A673 (cell line): ENCODE measurements at regions not wholly inside any gene's neighbourhood (a gene's known extent, or its start where the extent isn't known, plus 50 kb on each side); places are given as distances from the start of the nearest gene placed in this dataset.

Source experiments
- BruUV-seq: library from RNA; stranded (reverse); fragments of 400-500 nt; replicated peaks from 2 replicates; lab custom pipeline; 2021; lab: Mats Ljungman, UMichigan
- CTCF ChIA-PET: fragments of 300-600 bp; sonication (Branson Sonifier 250); formaldehyde crosslinking; loops from one replicate; lab custom pipeline; 2022; ENCODE audit warnings: antibody characterized with exemption; lab: Charles Lee
- POLR2A ChIA-PET: fragments of 300-600 bp; sonication (Branson Sonifier 250); formaldehyde crosslinking; loops from one replicate; lab custom pipeline; 2022; ENCODE audit warnings: antibody characterized with exemption; ENCODE audit not compliant: low non-redundant PET; lab: Charles Lee
- DNase-seq: peaks from one replicate; pipeline ENCODE4 v3.0.0-alpha.2; 2015; ENCODE audit warnings: low spot score
- H3K27ac ChIP-seq: fragments of 200-600 bp; sonication (generic); 2 replicates; pipeline ENCODE4 v1.5.1; 2016; ENCODE audit warnings: mixed run types, low read depth, mild to moderate bottlenecking, mixed read lengths, antibody characterized with exemption, low read length; ENCODE audit not compliant: poor library complexity, severe bottlenecking
- H3K27me3 ChIP-seq: fragments of 200-600 bp; sonication (generic); replicated peaks from 2 replicates; pipeline ENCODE4 v1.6.1; 2017; ENCODE audit warnings: mixed run types, low read depth, mild to moderate bottlenecking, mixed read lengths, antibody characterized with exemption, low read length; ENCODE audit not compliant: insufficient read depth, poor library complexity
- H3K36me3 ChIP-seq: fragments of 200-600 bp; sonication (generic); 2 replicates; pipeline ENCODE4 v1.6.1; 2016; ENCODE audit warnings: mixed run types, mild to moderate bottlenecking, mixed read lengths, antibody characterized with exemption, low read length; ENCODE audit not compliant: insufficient read depth, poor library complexity, severe bottlenecking
- H3K4me1 ChIP-seq: fragments of 200-600 bp; sonication (generic); 2 replicates; pipeline ENCODE4 v1.6.1; 2017; ENCODE audit warnings: mixed run types, mild to moderate bottlenecking, mixed read lengths, antibody characterized with exemption, low read length; ENCODE audit not compliant: insufficient read depth, poor library complexity, severe bottlenecking
- H3K4me3 ChIP-seq: fragments of 200-600 bp; sonication (generic); 2 replicates; pipeline ENCODE4 v1.5.1; 2016; ENCODE audit warnings: low read depth, mixed run types, mild to moderate bottlenecking, mixed read lengths, low read length; ENCODE audit not compliant: poor library complexity, severe bottlenecking
- H3K9me3 ChIP-seq: fragments of 200-600 bp; sonication (generic); 2 replicates; pipeline ENCODE4 v1.6.1; 2016; ENCODE audit warnings: mixed run types, low read depth, mild to moderate bottlenecking, mixed read lengths, antibody characterized with exemption, low read length; ENCODE audit not compliant: poor library complexity, severe bottlenecking
- EZH2 ChIP-seq: fragments of 200-600 bp; sonication (generic); IDR thresholded peaks from 2 replicates; pipeline ENCODE4 v1.6.1; 2017; ENCODE audit warnings: borderline replicate concordance, low read depth, mild to moderate bottlenecking, mixed read lengths, antibody characterized with exemption, low read length; ENCODE audit not compliant: poor library complexity, severe bottlenecking
- intact Hi-C: fragments of 100-400 bp; cut with micrococcal nuclease; formaldehyde crosslinking; loops from one replicate; pipeline ENCODE4 v1.10.0; 2022; ENCODE audit not compliant: unreplicated experiment
- TF ChIP-seq, protein P1 (sequence below): fragments of 300-800, 200-600 bp; sonication (generic); conservative IDR thresholded peaks from 2 replicates; pipeline ENCODE4 v1.5.1; 2017; ENCODE audit warnings: low read depth, mild to moderate bottlenecking, antibody characterized with exemption, low read length, moderate library complexity, mixed read lengths

DNA sequence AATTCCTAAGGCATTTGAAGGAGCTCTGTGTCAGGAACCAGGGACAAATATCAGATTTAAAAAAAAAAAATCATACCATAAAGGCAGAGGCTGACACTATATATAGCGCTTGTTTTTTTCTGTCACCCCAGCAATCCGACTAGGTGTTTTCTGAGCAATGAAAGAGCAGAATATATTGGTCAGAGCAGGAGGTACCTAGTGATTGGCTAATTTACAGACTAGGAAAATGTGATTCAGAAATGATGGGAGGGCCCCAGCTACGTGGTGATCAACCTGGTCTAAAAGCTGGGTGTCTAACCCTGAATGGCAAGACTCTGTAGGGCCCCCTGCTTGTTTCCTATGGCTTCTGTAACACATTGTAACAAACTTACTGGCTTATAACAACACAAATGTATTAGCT is 195.5 kb upstream of the XYLT1 start:
- Histone ChIP-seq H3K27me3 (no peaks in the 10 kb centered on the region), H3K4me1 (no peaks in the 10 kb centered on the region), H3K4me3 (no peak overlapping the region), H3K36me3 (no peaks in the 10 kb centered on the region), H3K27ac (no peak overlapping the region), H3K9me3 (no peaks in the 10 kb centered on the region)
- TF ChIP-seq, protein P1, sequence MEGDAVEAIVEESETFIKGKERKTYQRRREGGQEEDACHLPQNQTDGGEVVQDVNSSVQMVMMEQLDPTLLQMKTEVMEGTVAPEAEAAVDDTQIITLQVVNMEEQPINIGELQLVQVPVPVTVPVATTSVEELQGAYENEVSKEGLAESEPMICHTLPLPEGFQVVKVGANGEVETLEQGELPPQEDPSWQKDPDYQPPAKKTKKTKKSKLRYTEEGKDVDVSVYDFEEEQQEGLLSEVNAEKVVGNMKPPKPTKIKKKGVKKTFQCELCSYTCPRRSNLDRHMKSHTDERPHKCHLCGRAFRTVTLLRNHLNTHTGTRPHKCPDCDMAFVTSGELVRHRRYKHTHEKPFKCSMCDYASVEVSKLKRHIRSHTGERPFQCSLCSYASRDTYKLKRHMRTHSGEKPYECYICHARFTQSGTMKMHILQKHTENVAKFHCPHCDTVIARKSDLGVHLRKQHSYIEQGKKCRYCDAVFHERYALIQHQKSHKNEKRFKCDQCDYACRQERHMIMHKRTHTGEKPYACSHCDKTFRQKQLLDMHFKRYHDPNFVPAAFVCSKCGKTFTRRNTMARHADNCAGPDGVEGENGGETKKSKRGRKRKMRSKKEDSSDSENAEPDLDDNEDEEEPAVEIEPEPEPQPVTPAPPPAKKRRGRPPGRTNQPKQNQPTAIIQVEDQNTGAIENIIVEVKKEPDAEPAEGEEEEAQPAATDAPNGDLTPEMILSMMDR = no peak
- TF ChIP-seq EZH2 = no peak
- CTCF ChIA-PET = no interaction called here
- BruUV-seq = no TSS peak
- intact Hi-C loops = no loop called here
- no peak for DNase-seq
- POLR2A ChIA-PET = no interaction called here

DNA sequence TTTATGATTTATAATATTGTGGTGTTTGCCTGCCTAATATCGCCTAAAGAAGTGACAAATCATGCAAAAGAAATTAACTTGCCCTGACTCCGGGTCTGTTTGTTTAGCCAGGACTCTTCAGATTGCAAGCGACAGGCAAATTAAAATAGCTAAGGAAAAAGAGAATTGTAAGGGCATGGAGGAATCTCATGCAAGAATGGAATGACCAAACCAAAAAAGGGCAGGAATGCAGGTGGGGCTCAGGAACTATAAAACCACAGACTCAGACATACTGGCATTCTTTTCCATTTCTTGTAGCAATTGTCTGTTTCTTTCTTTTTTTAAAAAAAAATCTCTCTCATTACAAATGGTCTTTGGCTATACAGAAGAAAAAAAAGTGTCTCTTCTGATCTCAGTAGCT is 188.1 kb upstream of the XYLT1 start:
- TF ChIP-seq, protein P1 = no peak
- intact Hi-C loops = no loop called here
- DNase-seq = no peak

DNA sequence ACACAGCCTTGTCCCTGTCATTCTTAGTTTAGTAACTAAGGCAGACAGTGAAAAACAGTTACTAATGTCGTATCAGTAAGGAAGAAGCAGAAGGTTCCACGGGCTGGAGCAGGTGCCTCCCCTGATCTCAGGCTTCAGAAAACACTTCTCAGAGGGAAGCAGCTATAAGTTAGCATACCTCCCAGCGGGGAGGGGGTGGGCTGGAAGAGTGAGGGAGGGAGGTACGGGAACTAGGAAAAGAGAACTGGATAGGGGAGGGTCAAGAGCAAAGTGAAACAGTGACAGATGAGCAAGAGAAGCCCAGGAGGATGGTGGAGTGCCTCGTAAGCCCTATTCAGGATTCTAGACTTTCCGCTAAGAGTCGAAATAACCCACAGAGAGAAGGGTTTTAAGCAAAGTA is 186.3 kb upstream of the XYLT1 start:
- no peaks in the 10 kb centered on the region for H3K9me3 ChIP-seq
- no TSS peak for BruUV-seq
- intact Hi-C loops = no loop called here
- DNase-seq = no peak
- H3K27me3 ChIP-seq = no peaks in the 10 kb centered on the region
- H3K36me3 ChIP-seq = no peaks in the 10 kb centered on the region
- no peaks in the 10 kb centered on the region for H3K4me1 ChIP-seq
- H3K27ac ChIP-seq = no peak overlapping the region
- POLR2A ChIA-PET = no interaction called here
- CTCF ChIA-PET = no interaction called here
- no peak overlapping the region for H3K4me3 ChIP-seq
- TF ChIP-seq EZH2 = no peak

More for the DNA sequence above, 188.1 kb upstream of the XYLT1 start:
- H3K27me3 ChIP-seq = no peaks in the 10 kb centered on the region
- CTCF ChIA-PET = no interaction called here
- BruUV-seq = no TSS peak
- no peak overlapping the region for H3K4me3 ChIP-seq
- no peaks in the 10 kb centered on the region for H3K36me3 ChIP-seq
- POLR2A ChIA-PET = no interaction called here
- H3K4me1 ChIP-seq = no peaks in the 10 kb centered on the region
- H3K9me3 ChIP-seq = no peaks in the 10 kb centered on the region
- H3K27ac ChIP-seq = no peak overlapping the region

DNA sequence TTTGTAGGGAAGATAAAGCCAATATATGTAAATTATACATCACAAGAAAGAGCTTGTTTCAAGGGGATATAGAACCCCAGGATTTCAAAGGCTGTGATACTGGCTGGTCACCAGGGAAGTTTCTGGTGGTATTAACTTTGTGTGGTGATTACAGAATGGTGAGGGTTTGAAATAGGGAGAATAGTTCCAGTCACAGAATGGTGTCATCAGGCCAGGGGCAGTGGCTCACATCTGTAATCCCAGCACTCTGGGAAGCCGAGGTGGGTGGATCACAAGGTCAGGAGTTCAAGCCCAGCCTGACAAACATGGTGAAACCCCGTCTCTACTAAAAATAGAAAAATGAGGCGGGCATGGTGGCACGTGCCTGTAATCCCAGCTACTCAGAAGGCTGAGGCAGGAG is 183.8 kb upstream of the XYLT1 start:
- intact Hi-C loops = no loop called here
- ChIA-PET POLR2A (no interaction called here), CTCF (no interaction called here)
- DNase-seq = no peak
- no peak for TF ChIP-seq EZH2
- TF ChIP-seq, protein P1 = no peak
- no TSS peak for BruUV-seq
- H3K4me1 ChIP-seq = no peaks in the 10 kb centered on the region
- no peaks in the 10 kb centered on the region for H3K27me3 ChIP-seq
- no peaks in the 10 kb centered on the region for H3K36me3 ChIP-seq
- no peaks in the 10 kb centered on the region for H3K9me3 ChIP-seq
- H3K4me3 ChIP-seq = no peak overlapping the region
- H3K27ac ChIP-seq = no peak overlapping the region
